Lower lobe of right lung (tissue), 2 donors: ENCODE measurements at regions not wholly inside any gene's neighbourhood (a gene's known extent, or its start where the extent isn't known, plus 50 kb on each side); places are given as distances from the start of the nearest gene placed in this dataset.

ENCODE experiments used
- ATAC-seq, 2 donors: fragments of 200-7000 bp; cut with Tn5 transposase; one replicate each; pipeline ENCODE4 v1.9.1; 2020 to 2022; ENCODE audit warnings: mild to moderate bottlenecking in 2 of 2, moderate library complexity in 2 of 2
- DNase-seq: peaks from one replicate; pipeline ENCODE4 v3.0.0-alpha.2; 2020
- H3K27ac ChIP-seq: fragments of 200-600 bp; one replicate; pipeline ENCODE4 v1.8.0; 2022
- H3K27me3 ChIP-seq: fragments of 200-600 bp; one replicate; pipeline ENCODE4 v1.8.0; 2022; ENCODE audit warnings: low read depth
- H3K36me3 ChIP-seq: fragments of 200-600 bp; one replicate; pipeline ENCODE4 v1.8.0; 2022; ENCODE audit warnings: mild to moderate bottlenecking
- H3K4me1 ChIP-seq: fragments of 200-600 bp; one replicate; pipeline ENCODE4 v1.8.0; 2022
- H3K4me3 ChIP-seq: fragments of 200-600 bp; one replicate; pipeline ENCODE4 v1.8.0; 2022; ENCODE audit warnings: mild to moderate bottlenecking
- H3K9me3 ChIP-seq: fragments of 200-600 bp; one replicate; pipeline ENCODE4 v1.8.0; 2022
- CTCF ChIP-seq: fragments of 200-600 bp; IDR thresholded peaks from one replicate; pipeline ENCODE4 v1.8.0; 2022; ENCODE audit warnings: antibody characterized with exemption, mild to moderate bottlenecking
- intact Hi-C: fragments of 100-400 bp; cut with DNase I; formaldehyde crosslinking; loops from one replicate; pipeline ENCODE4 v1.11.0; 2022
- donor health status: DM: no; HTN: yes; CAD: no; lungs with severe emphysema.

- no peak for TF ChIP-seq CTCF
- Histone ChIP-seq H3K27ac (no peak overlapping the region), H3K36me3 (no peaks in the 10 kb centered on the region), H3K4me3 (no peak overlapping the region), H3K9me3 (no peaks in the 10 kb centered on the region), H3K27me3 (no peaks in the 10 kb centered on the region), H3K4me1 (no peaks in the 10 kb centered on the region)
- DNase-seq, result no peak
- intact Hi-C loops, result no loop called here
- ATAC-seq, result no peak
Measured at GRCh38 chr6:88365230-88365629, 199.1 kb upstream of the CNR1 start.

- intact Hi-C loops, result no loop called here
- Histone ChIP-seq H3K9me3 (no peaks in the 10 kb centered on the region), H3K27me3 (no peaks in the 10 kb centered on the region), H3K27ac (no peak overlapping the region), H3K4me3 (no peak overlapping the region), H3K36me3 (no peaks in the 10 kb centered on the region), H3K4me1 (no peaks in the 10 kb centered on the region)
- ATAC-seq, result no peak
- DNase-seq, result no peak
- no peak for TF ChIP-seq CTCF
Measured at GRCh38 chr6:88361754-88362153, 195.6 kb upstream of the CNR1 start.

GRCh38 chr6:88361298-88361697 lies 195.2 kb upstream of the CNR1 start:
- DNase-seq (no peak), ATAC-seq (no peak)
- H3K27me3 ChIP-seq, result no peaks in the 10 kb centered on the region
- H3K9me3 ChIP-seq, result no peaks in the 10 kb centered on the region
- H3K27ac ChIP-seq, result no peak overlapping the region
- H3K4me1 ChIP-seq, result no peaks in the 10 kb centered on the region
- TF ChIP-seq CTCF, result no peak
- no peak overlapping the region for H3K4me3 ChIP-seq
- intact Hi-C loops, result no loop called here
- no peaks in the 10 kb centered on the region for H3K36me3 ChIP-seq

GRCh38 chr6:88360203-88360797 lies 194.2 kb upstream of the CNR1 start:
- Histone ChIP-seq H3K36me3 (no peaks in the 10 kb centered on the region), H3K9me3 (no peaks in the 10 kb centered on the region), H3K27ac (no peak overlapping the region), H3K4me3 (no peak overlapping the region), H3K4me1 (no peaks in the 10 kb centered on the region), H3K27me3 (no peaks in the 10 kb centered on the region)
- no peak for ATAC-seq
- no peak for DNase-seq
- intact Hi-C loops, result no loop called here
- no peak for TF ChIP-seq CTCF

- no peak for TF ChIP-seq CTCF
- no peak for ATAC-seq
- Histone ChIP-seq H3K27ac (no peak overlapping the region), H3K36me3 (no peaks in the 10 kb centered on the region), H3K9me3 (no peaks in the 10 kb centered on the region), H3K4me1 (no peaks in the 10 kb centered on the region), H3K27me3 (no peaks in the 10 kb centered on the region), H3K4me3 (no peak overlapping the region)
- no peak for DNase-seq
- intact Hi-C loops, result no loop called here
Measured at GRCh38 chr6:88359530-88360202, 193.5 kb upstream of the CNR1 start.
